Left lobe of liver (tissue), 2 donors: ENCODE measurements at regions not wholly inside any gene's neighbourhood (a gene's known extent, or its start where the extent isn't known, plus 50 kb on each side); places are given as distances from the start of the nearest gene placed in this dataset.
A peak's percentile ranks its signal among the peaks of the same experiment; 100 is the strongest.
"Not testable (repeated sequence)": the region's sequence is repeated elsewhere in the genome, so short reads cannot be mapped to it uniquely, and the experiment has no call there.

Experiments used
- ATAC-seq: fragments of 200-7000 bp; cut with Tn5 transposase; one replicate; pipeline ENCODE4 v1.9.1; 2020; ENCODE audit warnings: mild to moderate bottlenecking, moderate library complexity
- DNase-seq: peaks from one replicate; pipeline ENCODE4 v3.0.0-alpha.2; 2020; ENCODE audit warnings: low spot score
- donor health status: DM: no; HTN: no; CAD: no; lungs with moderate emphysema.
- donor health status: DM: no; HTN: yes; CAD: no.

GRCh38 chr11:21625982-21626381 is 566.9 kb upstream of the ANO5 start:
- peak; percentile 35 for ATAC-seq
- no peak for DNase-seq

- no peak for ATAC-seq
- DNase-seq, result no peak
These were observed 564.2 kb upstream of the ANO5 start for GRCh38 chr11:21628641-21629040.

- no peak for DNase-seq
- ATAC-seq, result no peak
These were observed 561.9 kb upstream of the ANO5 start for GRCh38 chr11:21630934-21631478.

- DNase-seq, result no peak
- ATAC-seq, result no peak
These were observed 560.9 kb upstream of the ANO5 start for GRCh38 chr11:21631991-21632390.

GRCh38 chr11:21634491-21634890 is 558.4 kb upstream of the ANO5 start:
- ATAC-seq, result no peak
- DNase-seq, result no peak

GRCh38 chr11:21634956-21635355 is 557.9 kb upstream of the ANO5 start:
- DNase-seq, result no peak
- no peak for ATAC-seq

GRCh38 chr11:21635394-21636145 is 557.3 kb upstream of the ANO5 start:
- DNase-seq (no peak), ATAC-seq (no peak)

GRCh38 chr11:21636561-21636960 is 556.3 kb upstream of the ANO5 start:
- no peak for DNase-seq
- no peak for ATAC-seq

- ATAC-seq (no peak), DNase-seq (no peak)
These were observed 552.4 kb upstream of the ANO5 start for GRCh38 chr11:21640491-21640890.

- ATAC-seq, result no peak
These were observed 551.0 kb upstream of the ANO5 start for GRCh38 chr11:21641869-21642268.

GRCh38 chr11:21646351-21646750 is 546.5 kb upstream of the ANO5 start:
- ATAC-seq (no peak), DNase-seq (no peak)

More at GRCh38 chr11:21641869-21642268, 551.0 kb upstream of the ANO5 start:
- DNase-seq, result no peak

GRCh38 chr11:21650961-21651360 is 541.9 kb upstream of the ANO5 start:
- ATAC-seq (no peak), DNase-seq (no peak)

GRCh38 chr11:21653951-21654421 is 538.9 kb upstream of the ANO5 start:
- DNase-seq, result no peak
- ATAC-seq, result no peak

- ATAC-seq, result no peak
- DNase-seq, result no peak
These were observed 536.8 kb upstream of the ANO5 start for GRCh38 chr11:21656065-21656464.

- ATAC-seq (no peak), DNase-seq (no peak)
These were observed 534.2 kb upstream of the ANO5 start for GRCh38 chr11:21658654-21659193.

GRCh38 chr11:21659377-21659776 is 533.5 kb upstream of the ANO5 start:
- DNase-seq, ATAC-seq: not testable (repeated sequence)

- ATAC-seq (no peak), DNase-seq (no peak)
These were observed 532.9 kb upstream of the ANO5 start for GRCh38 chr11:21659961-21660360.

- ATAC-seq (no peak), DNase-seq (no peak)
These were observed 517.8 kb upstream of the ANO5 start for GRCh38 chr11:21675049-21675616.

- DNase-seq (no peak), ATAC-seq (no peak)
These were observed 505.2 kb upstream of the ANO5 start for GRCh38 chr11:21687643-21688042.

GRCh38 chr11:21704539-21704938 is 488.3 kb upstream of the ANO5 start:
- ATAC-seq, result no peak

GRCh38 chr11:21707116-21707739 is 485.7 kb upstream of the ANO5 start:
- DNase-seq (no peak), ATAC-seq (peak; percentile 89)

More at GRCh38 chr11:21704539-21704938, 488.3 kb upstream of the ANO5 start:
- no peak for DNase-seq

- DNase-seq, result no peak
These were observed 482.1 kb upstream of the ANO5 start for GRCh38 chr11:21710809-21711208.

More at GRCh38 chr11:21710809-21711208, 482.1 kb upstream of the ANO5 start:
- ATAC-seq, result no peak
